H1 (cell line): ENCODE measurements at regions not wholly inside any gene's neighbourhood (a gene's known extent, or its start where the extent isn't known, plus 50 kb on each side); places are given as distances from the start of the nearest gene placed in this dataset.

Source experiments
- CTCF ChIA-PET: fragments of 300-600 bp; sonication (Branson Sonifier 250); formaldehyde crosslinking; loops from one replicate; lab custom pipeline; 2021; ENCODE audit not compliant: partially characterized antibody; lab: Charles Lee
- POLR2A ChIA-PET: fragments of 300-600 bp; sonication (Branson Sonifier 250); formaldehyde crosslinking; loops from one replicate; lab custom pipeline; 2021; ENCODE audit warnings: inconsistent platforms; ENCODE audit not compliant: partially characterized antibody; lab: Charles Lee
- DNase-seq, 2 experiments: peaks; one replicate each; pipeline versions ENCODE4 v3.0.0 to v3.0.0-alpha.2; 2010 to 2022; ENCODE audit warnings: low spot score in 2 of 2, low read depth in 1 of 2, mixed read lengths in 1 of 2
- FAIRE-seq: peaks from 2 replicates; lab custom pipeline; 2011; peaks lifted over from hg19 to GRCh38; lab: Jason Lieb, UNC
- H2AFZ ChIP-seq: 2 replicates; pipeline ENCODE4 v1.8.1; 2012; ENCODE audit warnings: low read length, inconsistent platforms
- H2AK5ac ChIP-seq: 2 replicates; pipeline ENCODE4 v1.6.1; 2013; ENCODE audit warnings: low read depth, low read length
- H2BK120ac ChIP-seq: replicated peaks from 2 replicates; pipeline ENCODE3; 2013; ENCODE audit warnings: low read depth, low read length, inconsistent platforms
- H2BK12ac ChIP-seq: 2 replicates; pipeline ENCODE4 v1.6.1; 2013; ENCODE audit warnings: low read depth, low read length
- H2BK15ac ChIP-seq: 2 replicates; pipeline ENCODE4 v1.6.1; 2013; ENCODE audit warnings: low read length
- H2BK20ac ChIP-seq: 2 replicates; pipeline ENCODE4 v1.6.1; 2013; ENCODE audit warnings: low read length
- H2BK5ac ChIP-seq: 2 replicates; pipeline ENCODE4 v1.6.1; 2013; ENCODE audit warnings: low read depth, low read length
- H3K14ac ChIP-seq: 2 replicates; pipeline ENCODE4 v1.6.1; 2013; ENCODE audit warnings: inconsistent platforms; ENCODE audit not compliant: insufficient read length
- H3K18ac ChIP-seq: 2 replicates; pipeline ENCODE4 v1.6.1; 2013; ENCODE audit warnings: low read length; ENCODE audit errors: extremely low read depth
- H3K23ac ChIP-seq: 2 replicates; pipeline ENCODE4 v1.6.1; 2013; ENCODE audit warnings: inconsistent platforms; ENCODE audit not compliant: insufficient read length
- H3K23me2 ChIP-seq: 2 replicates; pipeline ENCODE4 v1.6.1; 2013; ENCODE audit warnings: low read depth, low read length
- H3K27ac ChIP-seq: 2 replicates; pipeline ENCODE4 v1.6.1; 2011; ENCODE audit warnings: low read depth, low read length, inconsistent platforms
- H3K27me3 ChIP-seq, 4 experiments: replicated peaks in 1 of 4; 1 replicate in 1 of 4; 2 replicates in 3 of 4; pipeline versions ENCODE4 v1.6.1 to v1.8.1; 2011 to 2013; ENCODE audit warnings: low read length in 3 of 4, mild to moderate bottlenecking in 3 of 4, inconsistent platforms in 2 of 4, mixed read lengths in 2 of 4, moderate library complexity in 1 of 4; ENCODE audit not compliant: control insufficient read depth in 3 of 4, insufficient read depth in 3 of 4; ENCODE audit errors: extremely low read depth in 1 of 4
- H3K36me3 ChIP-seq, 4 experiments: 2 replicates each; pipeline versions ENCODE4 v1.6.1 to v1.8.1; 2011 to 2013; ENCODE audit warnings: mild to moderate bottlenecking in 4 of 4, low read length in 3 of 4, moderate library complexity in 2 of 4, control low read depth in 1 of 4, inconsistent platforms in 1 of 4; ENCODE audit not compliant: insufficient read depth in 4 of 4, control insufficient read depth in 2 of 4
- H3K4ac ChIP-seq: replicated peaks from 2 replicates; pipeline ENCODE3; 2013; ENCODE audit warnings: low read length, low read depth, mixed read lengths, inconsistent platforms; ENCODE audit not compliant: insufficient read length
- H3K4me1 ChIP-seq, 4 experiments: replicated peaks in 1 of 4; 1 replicate in 1 of 4; 2 replicates in 3 of 4; pipeline versions ENCODE4 v1.6.1 to v1.8.1; 2011 to 2013; ENCODE audit warnings: low read length in 3 of 4, inconsistent platforms in 2 of 4, mixed read lengths in 1 of 4; ENCODE audit not compliant: insufficient read depth in 4 of 4, control insufficient read depth in 3 of 4
- H3K4me2 ChIP-seq, 2 experiments: 2 replicates each; pipeline versions ENCODE4 v1.6.1 to v1.8.1; 2011 to 2013; ENCODE audit warnings: low read depth in 2 of 2, low read length in 2 of 2, control low read depth in 1 of 2, inconsistent platforms in 1 of 2, mild to moderate bottlenecking in 1 of 2; ENCODE audit not compliant: insufficient read depth in 1 of 2
- H3K4me3 ChIP-seq, 4 experiments: fragments of 200-600, 300-600 bp in 1 of 4; sonication (generic), shearing (Covaris generic), sonication (Bioruptor Twin) in 1 of 4; 2 replicates each; pipeline versions ENCODE4 v1.5.1 to v1.8.1; 2011 to 2016; ENCODE audit warnings: low read length in 4 of 4, low read depth in 3 of 4, control low read depth in 2 of 4, inconsistent platforms in 2 of 4, mild to moderate bottlenecking in 2 of 4, mixed read lengths in 1 of 4, moderate library complexity in 1 of 4; ENCODE audit not compliant: insufficient read depth in 2 of 4; ENCODE audit errors: extremely low read depth in 1 of 4
- H3K56ac ChIP-seq: replicated peaks from 2 replicates; pipeline ENCODE3; 2013; ENCODE audit warnings: low read depth, mild to moderate bottlenecking, mixed read lengths, low read length, inconsistent platforms; ENCODE audit not compliant: insufficient read length
- H3K79me1 ChIP-seq: 2 replicates; pipeline ENCODE4 v1.6.1; 2013; ENCODE audit warnings: low read depth, low read length, control low read depth
- H3K79me2 ChIP-seq, 2 experiments: 2 replicates each; pipeline versions ENCODE4 v1.6.1 to v1.8.1; 2012 to 2013; ENCODE audit warnings: low read length in 2 of 2, mild to moderate bottlenecking in 2 of 2, inconsistent platforms in 1 of 2; ENCODE audit not compliant: insufficient read depth in 2 of 2, control insufficient read depth in 1 of 2
- H3K9ac ChIP-seq, 4 experiments: replicated peaks in 1 of 4; 1 replicate in 1 of 4; 2 replicates in 3 of 4; pipeline versions ENCODE4 v1.6.1 to v1.8.1; 2011 to 2013; ENCODE audit warnings: low read depth in 3 of 4, low read length in 3 of 4, control low read depth in 2 of 4, mild to moderate bottlenecking in 2 of 4, moderate library complexity in 2 of 4, inconsistent platforms in 1 of 4; ENCODE audit errors: extremely low read depth in 1 of 4
- H3K9me3 ChIP-seq, 2 experiments: 2 replicates each; pipeline versions ENCODE4 v1.6.1 to v1.8.1; 2012 to 2013; ENCODE audit warnings: mild to moderate bottlenecking in 2 of 2, moderate library complexity in 2 of 2, control low read depth in 1 of 2, inconsistent platforms in 1 of 2, low read depth in 1 of 2, low read length in 1 of 2, mixed read lengths in 1 of 2; ENCODE audit not compliant: insufficient read depth in 2 of 2
- H4K20me1 ChIP-seq, 2 experiments: replicated peaks in 1 of 2; 2 replicates each; pipeline versions ENCODE3 to v1.8.1; 2011 to 2013; ENCODE audit warnings: inconsistent platforms in 2 of 2, low read length in 2 of 2, mild to moderate bottlenecking in 1 of 2; ENCODE audit not compliant: insufficient read depth in 2 of 2, control insufficient read depth in 1 of 2
- H4K5ac ChIP-seq: 2 replicates; pipeline ENCODE4 v1.6.1; 2013; ENCODE audit warnings: low read length, low read depth, mixed read lengths, inconsistent platforms; ENCODE audit not compliant: insufficient read length
- H4K8ac ChIP-seq: 2 replicates; pipeline ENCODE4 v1.8.0; 2013; ENCODE audit warnings: mild to moderate bottlenecking, moderate library complexity, low read length, inconsistent platforms; ENCODE audit not compliant: insufficient read depth; ENCODE audit errors: extremely low read depth
- H4K91ac ChIP-seq: replicated peaks from 2 replicates; pipeline ENCODE3; 2013; ENCODE audit warnings: low read length, mixed read lengths, inconsistent platforms; ENCODE audit not compliant: insufficient read length
- BACH1 ChIP-seq: IDR thresholded peaks from 2 replicates; pipeline ENCODE4 v1.6.1; 2012; ENCODE audit warnings: low read length, improper control_type of control experiment
- BCL11A ChIP-seq, 2 experiments: IDR thresholded peaks; one replicate each; pipeline ENCODE4 v1.6.1; 2011; ENCODE audit warnings: low read depth in 2 of 2, low read length in 2 of 2, mild to moderate bottlenecking in 2 of 2
- KDM5A ChIP-seq: fragments of 200-600 bp; IDR thresholded peaks from 2 replicates; pipeline ENCODE4 v1.7.1; 2012; ENCODE audit warnings: mild to moderate bottlenecking, low read length, inconsistent platforms, mixed read lengths
- MAX ChIP-seq: IDR thresholded peaks from 2 replicates; pipeline ENCODE4 v1.6.1; 2012; ENCODE audit warnings: inconsistent platforms
- RFX5 ChIP-seq: IDR thresholded peaks from 2 replicates; pipeline ENCODE4 v1.6.1; 2011; ENCODE audit warnings: low read depth, low read length, improper control_type of control experiment, borderline replicate concordance
- SP2 ChIP-seq: IDR thresholded peaks from 2 replicates; pipeline ENCODE4 v1.6.1; 2012; ENCODE audit warnings: mild to moderate bottlenecking, low read length, inconsistent platforms
- TAF7 ChIP-seq: optimal IDR thresholded peaks from 2 replicates; pipeline ENCODE3; 2011; ENCODE audit warnings: low read depth, mild to moderate bottlenecking, inconsistent platforms, low read length, moderate library complexity, borderline replicate concordance
- TCF12 ChIP-seq: IDR thresholded peaks from 2 replicates; pipeline ENCODE4 v1.6.1; 2011; ENCODE audit warnings: low read depth, mild to moderate bottlenecking, low read length
- ZNF274 ChIP-seq: IDR thresholded peaks from 2 replicates; pipeline ENCODE4 v1.7.0; 2012; ENCODE audit warnings: low read length, borderline replicate concordance; ENCODE audit errors: extremely low read depth

GRCh38 chr4:28675582-28675981 is 1814.9 kb downstream of the STIM2 start:
- Histone ChIP-seq H3K23ac (no peak overlapping the region), H4K20me1 (no peaks in the 10 kb centered on the region), H3K56ac (no peak overlapping the region), H3K4me3 (no peak overlapping the region), H2BK120ac (no peak overlapping the region), H4K8ac (no peak overlapping the region), H3K4me1 (peaks cover 0 to 6% (median 0%) of the 10 kb centered on the region in 4 experiments; a peak in 1 of 7 replicates), H3K79me2 (no peaks in the 10 kb centered on the region), H4K91ac (no peak overlapping the region), H2BK12ac (no peak overlapping the region), H3K23me2 (no peaks in the 10 kb centered on the region), H2BK20ac (no peak overlapping the region), H2BK5ac (no peak overlapping the region), H3K9ac (no peak overlapping the region), H3K18ac (no peak overlapping the region), H2AK5ac (no peak overlapping the region), H3K4ac (no peak overlapping the region), H3K36me3 (no peaks in the 10 kb centered on the region), H3K14ac (no peak overlapping the region), H4K5ac (no peak overlapping the region), H3K9me3 (no peaks in the 10 kb centered on the region), H3K4me2 (no peak overlapping the region), H2BK15ac (no peak overlapping the region), H3K79me1 (no peaks in the 10 kb centered on the region), H2AFZ (no peak overlapping the region), H3K27ac (no peak overlapping the region), H3K27me3 (no peaks in the 10 kb centered on the region; a peak in 1 of 7 replicates)
- ChIA-PET CTCF (interaction anchor here (0.6 kb wide), 1 partner anchor 523 kb away, joined by 3 read pairs; no protein-coding TSS in a partner anchor), POLR2A (no interaction called here)
- DNase-seq, result no peak
- no peak for FAIRE-seq
- TF ChIP-seq SP2, result no peak
- no peak for TF ChIP-seq ZNF274
- no peak for TF ChIP-seq KDM5A
- no peak for TF ChIP-seq BCL11A (IDR thresholded peaks at IDR 0.05; ENCODE audit: low read depth in 2 of 2, low read length in 2 of 2)
- no peak for TF ChIP-seq RFX5
- no peak for TF ChIP-seq MAX
- no peak for TF ChIP-seq TCF12
- TF ChIP-seq TAF7, result no peak
- TF ChIP-seq BACH1, result no peak
